ENCODE measurements at regions not wholly inside any gene's neighbourhood (a gene's known extent, or its start where the extent isn't known, plus 50 kb on each side); places are given as distances from the start of the nearest gene placed in this dataset.

- DNase-seq (ENCODE audit: low read depth, low spot score): no peak
Observed at GRCh38 chr4:14294611-14295010, 667.1 kb upstream of the BOD1L1 start.

GRCh38 chr4:14299166-14299565, 671.6 kb upstream of the BOD1L1 start:
- DNase-seq (ENCODE audit: low read depth, low spot score): no peak

- no peak for DNase-seq (ENCODE audit: low read depth, low spot score)
Observed at GRCh38 chr4:14302021-14302420, 674.5 kb upstream of the BOD1L1 start.

GRCh38 chr4:14303856-14304255, 676.3 kb upstream of the BOD1L1 start:
- no peak for DNase-seq (ENCODE audit: low read depth, low spot score)

GRCh38 chr4:14308229-14308651, 680.7 kb upstream of the BOD1L1 start:
- no peak for DNase-seq (ENCODE audit: low read depth, low spot score)

- no peak for DNase-seq (ENCODE audit: low read depth, low spot score)
Observed at GRCh38 chr4:14309431-14309830, 681.9 kb upstream of the BOD1L1 start.

- no peak for DNase-seq (ENCODE audit: low read depth, low spot score)
Observed at GRCh38 chr4:14313757-14314156, 686.2 kb upstream of the BOD1L1 start.

GRCh38 chr4:14315129-14315528, 687.2 kb upstream of the CPEB2 start:
- DNase-seq (ENCODE audit: low read depth, low spot score): no peak

GRCh38 chr4:14317351-14317750, 684.9 kb upstream of the CPEB2 start:
- no peak for DNase-seq (ENCODE audit: low read depth, low spot score)

- no peak for DNase-seq (ENCODE audit: low read depth, low spot score)
Observed at GRCh38 chr4:14318671-14319070, 683.6 kb upstream of the CPEB2 start.

GRCh38 chr4:14321723-14322122, 680.6 kb upstream of the CPEB2 start:
- no peak for DNase-seq (ENCODE audit: low read depth, low spot score)

- DNase-seq (ENCODE audit: low read depth, low spot score): no peak
Observed at GRCh38 chr4:14323191-14323590, 679.1 kb upstream of the CPEB2 start.

- no peak for DNase-seq (ENCODE audit: low read depth, low spot score)
Observed at GRCh38 chr4:14329228-14329627, 673.1 kb upstream of the CPEB2 start.

- no peak for DNase-seq (ENCODE audit: low read depth, low spot score)
Observed at GRCh38 chr4:14333616-14334015, 668.7 kb upstream of the CPEB2 start.

- DNase-seq (ENCODE audit: low read depth, low spot score): no peak
Observed at GRCh38 chr4:14334166-14334565, 668.1 kb upstream of the CPEB2 start.

GRCh38 chr4:14335872-14336271, 666.4 kb upstream of the CPEB2 start:
- no peak for DNase-seq (ENCODE audit: low read depth, low spot score)

GRCh38 chr4:14336656-14337055, 665.6 kb upstream of the CPEB2 start:
- DNase-seq (ENCODE audit: low read depth, low spot score): no peak

- DNase-seq (ENCODE audit: low read depth, low spot score): no peak
Observed at GRCh38 chr4:14337892-14338584, 664.2 kb upstream of the CPEB2 start.

GRCh38 chr4:14338585-14339265, 663.6 kb upstream of the CPEB2 start:
- DNase-seq (ENCODE audit: low read depth, low spot score): no peak

- DNase-seq (ENCODE audit: low read depth, low spot score): no peak
Observed at GRCh38 chr4:14339715-14340114, 662.6 kb upstream of the CPEB2 start.

GRCh38 chr4:14340321-14340720, 662.0 kb upstream of the CPEB2 start:
- DNase-seq (ENCODE audit: low read depth, low spot score): no peak

- no peak for DNase-seq (ENCODE audit: low read depth, low spot score)
Observed at GRCh38 chr4:14343961-14344360, 658.3 kb upstream of the CPEB2 start.

- DNase-seq (ENCODE audit: low read depth, low spot score): no peak
Observed at GRCh38 chr4:14345356-14345775, 656.9 kb upstream of the CPEB2 start.
